Neural cell (in vitro differentiated cells): ENCODE measurements at regions not wholly inside any gene's neighbourhood (a gene's known extent, or its start where the extent isn't known, plus 50 kb on each side); places are given as distances from the start of the nearest gene placed in this dataset.

Experiments used
- H2AFZ ChIP-seq: fragments of 200-600, 300-800 bp; sonication (generic), shearing (Covaris generic); 2 replicates; pipeline ENCODE4 v1.6.0; 2014; ENCODE audit warnings: low read depth, mild to moderate bottlenecking, antibody characterized with exemption, low read length, moderate library complexity
- H3F3A ChIP-seq: fragments of 200-600 bp; shearing (Covaris generic); 2 replicates; pipeline ENCODE4 v1.6.1; 2016; ENCODE audit warnings: mild to moderate bottlenecking, moderate library complexity, mixed read lengths, antibody characterized with exemption, low read length; ENCODE audit not compliant: insufficient read depth, poor library complexity, severe bottlenecking
- H3K27ac ChIP-seq: fragments of 200-600, 300-800 bp; sonication (generic), shearing (Covaris generic); 2 replicates; pipeline ENCODE4 v1.5.1; 2014; ENCODE audit warnings: mild to moderate bottlenecking, low read length, moderate library complexity
- H3K27me3 ChIP-seq: fragments of 300-800, 200-600 bp; sonication (generic), shearing (Covaris generic); 2 replicates; pipeline ENCODE4 v1.6.0; 2014; ENCODE audit warnings: mild to moderate bottlenecking, low read depth, low read length, moderate library complexity; ENCODE audit not compliant: insufficient read depth
- H3K36me3 ChIP-seq: fragments of 300-800, 200-600 bp; sonication (generic), shearing (Covaris generic); 2 replicates; pipeline ENCODE4 v1.5.1; 2014; ENCODE audit warnings: mild to moderate bottlenecking, antibody characterized with exemption, low read length, moderate library complexity; ENCODE audit not compliant: insufficient read depth
- H3K4me2 ChIP-seq: fragments of 300-800, 200-600 bp; sonication (generic), shearing (Covaris generic); 2 replicates; pipeline ENCODE4 v1.6.0; 2014; ENCODE audit warnings: mild to moderate bottlenecking, low read length
- H3K4me3 ChIP-seq: fragments of 300-800, 200-600 bp; sonication (generic), shearing (Covaris generic); 2 replicates; pipeline ENCODE4 v1.5.1; 2014; ENCODE audit warnings: mild to moderate bottlenecking, low read length, moderate library complexity
- H3K79me2 ChIP-seq: fragments of 200-600 bp; shearing (Covaris generic); replicated peaks from 2 replicates; pipeline ENCODE4 v1.6.0; 2014; ENCODE audit warnings: mild to moderate bottlenecking, low read length, moderate library complexity; ENCODE audit not compliant: insufficient read depth
- H3K9ac ChIP-seq: fragments of 300-800, 200-600 bp; sonication (generic), shearing (Covaris generic); 2 replicates; pipeline ENCODE4 v1.6.1; 2016; ENCODE audit warnings: mild to moderate bottlenecking, low read length, mixed read lengths
- H3K9me2 ChIP-seq: fragments of 200-600 bp; shearing (Covaris generic); 2 replicates; pipeline ENCODE4 v1.6.1; 2016; ENCODE audit warnings: mild to moderate bottlenecking, low read length, mixed read lengths; ENCODE audit not compliant: insufficient read depth
- H3K9me3 ChIP-seq: fragments of 200-600, 300-800 bp; sonication (generic), shearing (Covaris generic); 2 replicates; pipeline ENCODE4 v1.6.1; 2016; ENCODE audit warnings: mild to moderate bottlenecking, mixed run types, low read length, moderate library complexity, mixed read lengths
- H4K20me1 ChIP-seq: fragments of 200-600 bp; shearing (Covaris generic); 2 replicates; pipeline ENCODE4 v1.6.1; 2016; ENCODE audit warnings: mild to moderate bottlenecking, mixed run types; ENCODE audit not compliant: insufficient read depth
- CTCF ChIP-seq: fragments of 450-650 bp; IDR thresholded peaks from 2 replicates; pipeline ENCODE4 v1.5.1; 2014; ENCODE audit warnings: antibody characterized with exemption, mild to moderate bottlenecking, moderate library complexity; ENCODE audit not compliant: poor library complexity, severe bottlenecking
- EP300 ChIP-seq: fragments of 450-650 bp; conservative IDR thresholded peaks from 2 replicates; pipeline ENCODE4 v1.6.1; 2014; ENCODE audit warnings: antibody characterized with exemption, mild to moderate bottlenecking, moderate library complexity; ENCODE audit not compliant: poor library complexity, severe bottlenecking
- EZH2 ChIP-seq: fragments of 200-600, 300-800 bp; shearing (Covaris generic), sonication (generic); IDR thresholded peaks from 2 replicates; pipeline ENCODE4 v1.6.1; 2014; ENCODE audit warnings: antibody characterized with exemption, low read length, borderline replicate concordance, mild to moderate bottlenecking; ENCODE audit not compliant: insufficient read depth, poor library complexity, severe bottlenecking
- MXI1 ChIP-seq: fragments of 450-650 bp; conservative IDR thresholded peaks from 2 replicates; pipeline ENCODE4 v1.6.1; 2014; ENCODE audit warnings: antibody characterized with exemption, mild to moderate bottlenecking; ENCODE audit not compliant: poor library complexity, severe bottlenecking
- POLR2AphosphoS5 ChIP-seq: IDR thresholded peaks from 2 replicates; pipeline ENCODE4 v1.6.1; 2012
- RAD21 ChIP-seq: fragments of 450-650 bp; conservative IDR thresholded peaks from 2 replicates; pipeline ENCODE4 v1.6.1; 2014; ENCODE audit warnings: antibody characterized with exemption, mild to moderate bottlenecking, moderate library complexity
- REST ChIP-seq: IDR thresholded peaks from 2 replicates; pipeline ENCODE4 v1.6.1; 2012; ENCODE audit warnings: borderline replicate concordance
- SMC3 ChIP-seq: fragments of 450-650 bp; conservative IDR thresholded peaks from 2 replicates; pipeline ENCODE4 v1.6.1; 2014; ENCODE audit warnings: antibody characterized with exemption, mild to moderate bottlenecking, moderate library complexity; ENCODE audit not compliant: poor library complexity
- TAF1 ChIP-seq: IDR thresholded peaks from 2 replicates; pipeline ENCODE4 v1.6.1; 2012; ENCODE audit warnings: low read depth

GRCh38 chr10:61846370-61847031 lies 55.0 kb upstream of the ARID5B start:
- no peaks in the 10 kb centered on the region for H3K27me3 ChIP-seq
- no peaks in the 10 kb centered on the region for H3K36me3 ChIP-seq
- TF ChIP-seq TAF1, result no peak
- no peak for TF ChIP-seq CTCF
- no peak for TF ChIP-seq SMC3
- no peak for TF ChIP-seq POLR2AphosphoS5
- no peak for TF ChIP-seq MXI1
- TF ChIP-seq EZH2, result no peak
- TF ChIP-seq EP300, result no peak
- no peak for TF ChIP-seq REST
- no peak for TF ChIP-seq RAD21
- H3K9me2 ChIP-seq, result no peaks in the 10 kb centered on the region
- no peak overlapping the region for H2AFZ ChIP-seq
- H3K4me2 ChIP-seq, result no peak overlapping the region
- no peaks in the 10 kb centered on the region for H3K79me2 ChIP-seq
- H3K27ac ChIP-seq, result no peak overlapping the region
- H4K20me1 ChIP-seq, result no peaks in the 10 kb centered on the region
- H3K9me3 ChIP-seq, result no peaks in the 10 kb centered on the region
- no peaks in the 10 kb centered on the region for H3F3A ChIP-seq
- H3K4me3 ChIP-seq, result no peak overlapping the region
- H3K9ac ChIP-seq, result no peak overlapping the region

GRCh38 chr10:61847087-61847486 lies 54.4 kb upstream of the ARID5B start:
- Histone ChIP-seq H3K27ac (no peak overlapping the region), H4K20me1 (no peaks in the 10 kb centered on the region), H3K36me3 (no peaks in the 10 kb centered on the region), H2AFZ (no peak overlapping the region), H3F3A (no peaks in the 10 kb centered on the region), H3K9ac (no peak overlapping the region), H3K9me2 (no peaks in the 10 kb centered on the region), H3K27me3 (no peaks in the 10 kb centered on the region), H3K79me2 (no peaks in the 10 kb centered on the region), H3K4me3 (no peak overlapping the region), H3K4me2 (no peak overlapping the region), H3K9me3 (no peaks in the 10 kb centered on the region)
- TF ChIP-seq REST, result no peak
- TF ChIP-seq POLR2AphosphoS5, result no peak
- no peak for TF ChIP-seq CTCF
- no peak for TF ChIP-seq MXI1
- no peak for TF ChIP-seq EP300
- no peak for TF ChIP-seq TAF1
- no peak for TF ChIP-seq EZH2
- TF ChIP-seq SMC3, result no peak
